Left renal cortex interstitium (tissue), 4 donors: ENCODE measurements at regions not wholly inside any gene's neighbourhood (a gene's known extent, or its start where the extent isn't known, plus 50 kb on each side); places are given as distances from the start of the nearest gene placed in this dataset.
"Not testable (repeated sequence)": the region's sequence is repeated elsewhere in the genome, so short reads cannot be mapped to it uniquely, and the experiment has no call there.

Experiments
- DNase-seq, 4 donors: peaks; one replicate each; pipeline ENCODE4 v3.0.0-alpha.2; 2013; ENCODE audit warnings: low read depth in 4 of 4, low spot score in 2 of 4, missing footprints in 1 of 4

DNA sequence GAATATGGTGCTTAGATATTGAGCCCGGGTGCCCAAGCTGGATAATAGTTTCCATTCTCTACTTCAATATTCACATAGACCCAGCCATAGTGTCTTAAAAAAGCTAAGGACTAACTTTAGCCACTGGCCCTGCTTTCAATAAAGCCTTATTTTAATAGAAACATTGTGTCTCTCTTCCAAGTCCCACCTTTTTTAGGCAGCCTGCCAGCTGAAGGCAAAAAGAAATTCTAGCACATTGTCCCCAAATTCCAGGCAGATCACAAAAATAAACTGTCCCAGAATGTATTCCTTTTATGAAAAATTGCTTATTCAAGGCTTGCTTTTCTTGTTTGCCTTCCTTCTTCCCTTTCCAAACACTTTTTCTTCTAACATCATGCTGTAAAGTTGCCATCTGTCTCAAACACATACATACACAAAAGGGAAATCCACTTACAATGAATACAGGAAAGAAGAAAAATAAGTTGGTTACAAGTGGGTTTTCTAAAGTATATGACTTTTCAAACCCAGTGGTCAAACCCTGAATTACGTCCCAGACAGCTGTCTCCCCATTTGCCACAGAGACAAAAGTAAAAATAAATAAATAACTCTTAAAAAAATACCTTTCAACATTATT lies 778.5 kb downstream of the BCL11A start:
- DNase-seq: no peak

DNA sequence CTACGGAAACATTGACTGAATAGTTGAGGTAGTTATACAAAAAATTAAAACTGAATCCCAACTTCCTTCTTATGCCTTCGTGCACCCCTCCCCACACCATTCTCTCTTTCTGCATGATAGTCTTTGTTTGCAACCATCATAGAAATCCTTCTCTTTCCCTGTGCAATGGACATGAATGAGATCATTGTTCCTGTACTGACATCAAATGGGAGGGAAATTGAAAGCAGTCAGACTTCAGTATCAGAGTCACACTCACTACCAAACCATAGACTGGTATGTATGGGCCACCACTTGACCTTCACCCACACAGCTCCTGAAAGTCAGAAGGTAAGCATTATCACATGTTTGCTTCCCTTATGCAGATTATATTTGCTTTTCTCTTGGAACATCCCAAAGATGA lies 782.8 kb downstream of the BCL11A start:
- no peak for DNase-seq

DNA sequence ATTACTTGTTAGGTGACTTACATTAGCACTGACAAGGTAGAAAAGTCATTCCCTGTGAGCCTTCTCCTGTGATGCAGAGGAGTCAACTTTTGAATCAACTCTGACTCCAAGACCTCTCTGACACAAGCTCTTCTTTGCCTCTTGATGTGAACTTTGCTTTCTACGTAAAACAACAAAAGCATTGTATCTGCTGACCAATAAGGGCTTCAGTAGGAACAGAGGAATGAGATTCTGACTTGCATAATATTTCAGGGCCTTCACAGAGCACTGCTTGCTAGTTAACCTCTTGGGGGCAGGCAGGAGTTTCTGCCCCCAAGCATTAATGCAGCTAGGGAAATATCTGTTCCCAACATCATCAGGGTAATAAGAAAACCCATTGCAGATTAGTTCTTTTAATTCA lies 791.5 kb downstream of the BCL11A start:
- no peak for DNase-seq

DNA sequence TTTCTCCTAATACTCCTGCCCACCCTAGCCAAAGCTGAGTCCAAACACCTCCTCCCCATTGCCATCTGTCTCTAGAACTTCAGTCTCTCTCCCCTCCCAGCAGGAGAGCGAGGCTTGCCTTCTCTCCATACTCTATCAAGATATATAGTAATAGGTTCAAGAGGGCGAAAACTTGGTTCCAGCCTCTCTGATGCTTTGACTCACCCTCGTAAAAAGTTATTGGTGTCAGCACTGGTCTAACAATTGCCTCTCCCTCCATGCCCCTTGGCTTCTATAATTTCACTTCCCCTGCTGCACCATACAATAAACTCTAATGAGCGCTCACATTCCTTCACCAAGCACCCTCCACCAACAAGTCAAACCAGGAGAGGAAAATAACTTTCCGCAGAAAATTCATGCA lies 797.3 kb downstream of the BCL11A start:
- DNase-seq: peak; percentile 7 to 36 (median 18)

DNA sequence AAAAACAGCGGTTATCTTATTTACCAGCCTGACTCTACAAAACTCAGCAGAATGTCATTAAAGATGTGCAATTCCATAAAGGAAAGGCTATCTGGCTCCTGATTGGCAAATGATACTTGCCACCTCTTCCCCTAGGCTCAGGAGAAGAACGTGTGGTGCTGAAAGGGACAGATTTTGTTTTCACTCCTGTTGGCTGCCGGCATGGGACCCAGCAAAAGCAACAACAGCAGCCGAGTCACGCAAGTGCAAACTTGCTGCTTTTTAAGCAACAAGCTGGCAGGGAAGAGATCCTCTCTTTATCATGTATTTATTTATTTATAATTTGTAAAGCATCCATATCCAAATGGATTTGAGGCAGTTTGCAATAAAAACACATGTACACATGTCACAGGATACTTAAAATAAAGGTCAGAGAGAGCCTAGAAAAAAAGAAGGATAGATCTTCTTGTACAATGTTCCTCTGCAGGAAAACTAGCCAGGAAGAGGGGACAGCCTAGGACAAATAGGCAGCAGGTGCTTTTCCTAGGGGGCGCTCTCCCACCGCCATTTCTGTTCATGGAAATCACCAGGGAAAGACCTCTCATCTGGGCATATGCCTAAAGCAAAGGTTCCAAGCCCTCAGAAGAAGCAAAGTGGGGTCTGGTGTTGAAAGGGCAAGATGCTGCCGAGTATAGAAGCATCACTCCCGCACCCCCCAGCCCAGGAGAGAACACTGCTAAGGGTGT lies 799.3 kb downstream of the BCL11A start:
- DNase-seq: no peak

DNA sequence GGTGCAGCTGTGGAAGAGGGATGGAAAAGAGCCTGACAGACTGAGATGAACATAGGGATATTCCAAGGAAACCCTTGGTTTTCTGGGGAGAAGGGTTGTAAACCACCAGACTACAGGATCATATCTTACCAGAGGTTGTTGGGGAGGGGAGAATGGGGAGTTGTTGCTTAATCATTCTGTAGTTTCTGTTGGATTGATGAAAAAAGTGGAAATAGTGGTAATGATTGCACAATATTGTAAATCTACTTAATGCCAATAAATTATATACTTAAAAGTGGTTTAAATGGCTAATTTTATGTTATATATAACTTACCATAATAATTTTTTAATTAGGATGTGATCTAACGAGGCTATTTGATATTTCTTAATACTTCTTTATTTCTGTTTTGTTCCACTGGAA lies 800.9 kb downstream of the BCL11A start:
- DNase-seq: no peak

DNA sequence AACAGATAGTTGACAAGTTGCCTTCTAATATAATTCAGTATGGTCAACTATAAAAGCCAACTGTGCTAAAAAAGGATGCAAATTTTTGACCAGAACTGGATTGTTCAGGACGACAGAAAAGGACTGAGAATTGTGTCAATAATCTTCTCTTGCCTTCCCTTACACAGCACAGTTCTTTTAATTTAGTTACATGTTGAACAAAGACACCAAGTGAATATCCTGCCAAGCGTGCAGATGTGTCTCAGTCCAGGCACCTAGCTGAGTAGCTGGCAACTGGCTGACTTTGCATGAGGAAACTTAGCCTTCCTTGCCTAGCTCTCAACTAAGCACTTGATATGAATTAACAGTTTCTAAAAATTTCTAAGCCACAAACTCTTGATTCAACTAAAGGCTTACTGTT lies 801.4 kb downstream of the BCL11A start:
- no peak for DNase-seq

DNA sequence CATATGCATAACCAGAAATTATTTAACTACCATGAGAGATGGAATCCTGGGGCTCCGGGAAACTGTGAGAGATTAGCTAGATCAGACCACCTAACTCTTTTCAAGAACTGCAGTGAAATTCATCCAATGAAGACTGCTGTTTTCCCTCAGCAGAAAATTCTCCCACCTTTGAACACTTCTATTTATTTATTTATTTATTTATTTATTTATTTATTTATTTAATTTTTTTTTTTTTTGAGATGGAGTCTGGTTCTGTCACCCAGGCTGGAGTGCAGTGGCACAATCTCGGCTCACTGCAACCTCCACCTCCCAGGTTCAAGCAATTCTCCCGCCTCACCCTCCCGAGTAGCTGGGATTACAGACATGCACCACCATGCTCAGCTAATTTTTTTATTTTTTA lies 802.2 kb downstream of the BCL11A start:
- DNase-seq: not testable (repeated sequence)

DNA sequence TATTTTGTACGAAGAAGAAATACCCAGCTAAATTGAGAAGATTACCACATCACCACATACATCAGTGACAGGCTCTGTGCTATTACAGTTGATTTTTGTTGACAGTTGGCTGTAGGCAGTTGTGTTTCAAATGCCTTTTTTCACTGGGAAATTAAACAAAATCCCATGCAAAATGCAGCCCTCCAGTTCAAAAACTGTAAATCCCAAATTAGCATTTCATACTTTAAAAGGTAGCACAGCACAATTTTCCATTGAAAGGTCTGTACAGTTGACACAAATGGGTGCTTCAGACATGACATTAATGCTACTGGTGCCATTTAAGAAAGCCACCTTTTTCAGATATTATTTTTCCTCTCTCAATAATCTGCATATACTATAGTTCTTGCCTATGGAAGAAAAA lies 807.2 kb downstream of the BCL11A start:
- no peak for DNase-seq

DNA sequence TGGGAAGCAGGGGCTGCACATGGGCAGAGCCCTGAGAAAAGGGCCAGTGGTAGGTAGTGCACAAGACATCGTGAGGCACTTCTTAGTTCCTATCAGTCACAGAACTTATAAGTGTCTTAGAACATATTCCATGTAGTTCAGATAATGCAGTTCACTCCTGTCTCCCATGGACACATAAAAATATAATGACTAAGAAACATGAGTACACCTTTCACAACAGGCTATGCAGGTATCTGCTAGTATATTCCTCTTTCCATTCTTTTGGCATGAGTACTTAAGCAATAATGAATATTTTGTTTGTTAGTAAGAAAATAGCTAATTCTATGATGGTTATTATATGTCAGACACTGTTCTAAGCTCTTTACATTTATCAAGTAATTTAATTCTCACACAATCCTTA lies 808.4 kb downstream of the BCL11A start:
- DNase-seq: no peak

DNA sequence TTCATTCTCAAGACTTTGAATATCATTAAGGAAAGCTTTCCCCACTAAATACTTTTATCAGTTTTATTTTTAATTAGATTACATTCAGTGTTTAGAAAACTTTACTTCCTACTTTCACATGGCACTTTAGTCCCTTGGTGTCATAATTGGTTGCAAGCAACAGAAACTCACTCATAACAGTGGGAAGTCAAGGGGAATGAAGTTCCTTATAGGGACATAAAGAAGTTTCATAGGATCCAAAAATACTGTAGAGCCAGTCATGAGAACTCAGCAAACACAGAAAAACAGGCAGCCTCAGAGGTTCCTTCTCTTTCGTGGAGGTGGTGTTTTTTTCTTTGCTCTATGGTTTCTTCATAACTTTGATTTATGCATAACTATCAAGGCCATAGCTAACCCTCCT lies 809.0 kb downstream of the BCL11A start:
- DNase-seq: no peak

DNA sequence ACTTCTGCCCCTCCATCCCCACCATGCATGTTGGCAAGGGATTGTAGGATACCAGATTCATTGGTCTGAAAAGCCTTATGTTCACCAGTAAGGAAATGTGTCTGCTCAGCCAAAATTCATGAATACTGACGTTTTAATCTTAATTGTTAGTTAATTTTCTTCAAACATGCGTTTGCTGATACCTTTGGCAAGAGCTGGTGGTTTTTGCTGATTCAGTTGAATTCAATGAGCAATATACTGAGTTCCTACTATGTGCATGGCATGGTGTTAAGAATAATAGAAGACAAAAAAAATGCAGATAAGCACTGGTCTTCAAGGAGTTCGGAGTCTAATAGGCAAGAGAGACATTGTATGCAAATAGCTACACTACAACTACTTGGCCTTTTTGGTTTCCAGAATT lies 811.6 kb downstream of the BCL11A start:
- no peak for DNase-seq

DNA sequence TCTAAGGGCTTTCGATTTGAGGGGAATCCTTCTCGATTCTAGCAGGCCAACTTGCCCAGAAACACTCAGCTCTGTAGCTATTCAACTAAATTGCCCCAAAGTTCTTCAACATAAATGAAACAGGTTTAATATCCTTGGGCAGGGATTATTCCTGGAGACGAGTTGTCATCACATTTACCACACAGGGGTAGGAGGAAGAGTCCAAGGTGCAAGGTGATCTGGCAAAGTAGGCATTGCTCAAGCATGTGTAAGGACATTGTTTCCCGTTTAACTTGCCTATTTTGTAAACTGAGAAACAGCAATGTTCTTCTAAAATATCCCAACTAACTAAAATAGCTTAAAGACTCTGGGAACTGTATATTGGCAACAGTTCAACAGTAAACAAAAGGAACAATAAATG lies 814.3 kb downstream of the BCL11A start:
- no peak for DNase-seq

DNA sequence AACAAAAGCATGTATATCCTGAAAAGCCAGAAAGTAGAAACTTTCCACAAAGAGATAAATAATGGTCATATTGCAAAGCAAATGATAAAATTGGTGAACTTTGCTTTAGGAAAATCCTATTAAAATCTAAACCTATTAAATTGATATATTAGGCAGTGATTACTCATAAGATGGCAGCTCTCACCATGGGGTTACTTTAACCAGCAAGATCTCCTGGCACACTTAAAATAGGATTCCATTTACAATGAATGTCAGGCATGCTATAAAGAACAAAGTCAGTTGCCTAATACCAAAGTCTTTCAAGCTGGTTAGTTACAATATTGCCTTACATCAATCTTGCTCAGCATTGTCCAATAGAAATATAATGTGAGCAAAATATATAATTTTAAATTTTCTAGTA lies 816.2 kb downstream of the BCL11A start:
- DNase-seq: no peak

DNA sequence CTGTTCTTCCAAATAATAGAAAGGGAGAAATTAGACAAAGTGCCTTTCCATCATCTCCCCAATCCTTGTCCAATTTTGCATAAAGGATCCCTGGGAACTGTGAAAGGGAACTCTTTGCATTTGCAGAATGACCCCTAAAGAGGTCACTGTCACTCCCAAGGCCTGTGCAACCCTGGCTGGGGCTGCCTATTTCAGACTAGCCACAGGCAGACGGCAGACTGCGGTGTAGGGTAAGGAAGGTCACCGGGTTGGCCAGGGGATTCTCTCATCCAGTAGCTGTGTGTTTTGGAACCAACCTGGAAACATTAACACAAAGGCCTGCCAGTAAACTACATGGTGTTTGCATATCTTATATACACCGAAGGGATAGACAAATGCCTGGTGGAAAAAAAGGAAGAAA lies 818.7 kb downstream of the BCL11A start:
- no peak for DNase-seq

DNA sequence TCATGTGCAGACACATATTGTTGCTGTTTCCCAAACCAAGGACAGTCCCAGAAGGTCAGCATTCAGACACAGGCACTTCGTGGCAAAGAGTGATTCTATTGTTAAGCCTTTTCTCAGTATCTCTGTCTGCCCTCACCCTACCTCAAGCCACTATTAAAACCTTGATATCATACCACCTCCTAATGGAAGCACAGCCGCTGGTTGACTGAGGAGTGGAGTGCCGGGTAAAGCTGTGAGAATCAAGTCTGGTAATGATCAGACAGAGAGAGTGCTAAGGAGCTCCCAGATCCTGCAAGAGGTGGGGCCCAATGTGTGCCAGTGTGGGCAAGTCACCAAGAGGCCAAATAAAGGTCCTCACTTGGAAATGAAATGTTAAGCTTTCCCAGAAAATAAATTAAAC lies 819.5 kb downstream of the BCL11A start:
- DNase-seq: no peak

DNA sequence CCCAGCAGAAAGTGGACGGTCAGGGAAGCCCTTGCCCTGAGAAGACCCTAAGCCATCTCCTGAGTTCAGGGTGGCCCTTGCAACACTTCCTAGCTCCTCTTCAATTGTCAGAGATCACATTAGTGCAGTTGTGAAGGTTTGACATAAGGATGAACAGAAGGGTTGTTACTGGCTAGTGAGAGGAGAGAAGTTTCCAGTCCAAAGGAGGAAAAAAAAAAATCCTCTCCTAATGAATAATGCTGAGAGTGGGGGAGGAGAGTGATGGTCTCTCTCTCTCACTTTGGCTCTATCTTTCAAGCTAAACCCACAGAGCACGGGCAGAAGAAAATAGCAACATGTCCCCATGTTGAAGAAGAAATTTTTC lies 819.9 kb downstream of the BCL11A start:
- DNase-seq: no peak

DNA sequence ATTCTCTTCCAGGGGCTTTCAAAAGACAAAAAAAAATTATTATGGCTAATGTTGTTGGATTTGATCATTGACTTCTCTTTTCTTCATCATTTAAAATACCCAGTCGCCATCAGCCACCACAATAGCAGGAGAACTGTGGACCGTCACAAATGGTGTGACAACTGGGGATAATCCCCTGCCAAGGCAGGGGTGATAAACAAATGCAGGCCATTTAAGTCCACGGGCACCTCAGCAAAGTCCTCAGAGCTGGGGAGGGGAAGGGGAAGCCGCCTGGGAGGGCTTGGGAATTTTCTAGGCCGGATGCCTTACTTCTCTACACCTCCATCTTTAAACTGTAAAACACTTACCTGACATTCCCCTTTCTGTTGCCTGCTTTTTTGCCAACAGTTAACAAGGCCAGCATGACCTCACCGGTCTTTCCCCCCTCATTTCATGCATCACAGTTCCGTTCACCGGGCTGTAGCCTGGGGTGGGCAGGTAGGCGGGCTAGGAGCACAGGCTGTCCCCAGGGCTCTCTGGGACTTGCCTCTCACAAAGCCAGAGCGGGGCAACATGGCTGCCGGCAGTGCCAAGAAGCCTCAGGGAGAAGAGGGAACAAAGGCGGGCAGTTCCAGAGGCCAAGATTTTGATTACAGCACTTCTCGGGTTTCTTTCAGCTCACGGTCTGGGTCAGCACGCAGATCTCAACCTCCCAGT lies 820.4 kb downstream of the BCL11A start:
- no peak for DNase-seq

DNA sequence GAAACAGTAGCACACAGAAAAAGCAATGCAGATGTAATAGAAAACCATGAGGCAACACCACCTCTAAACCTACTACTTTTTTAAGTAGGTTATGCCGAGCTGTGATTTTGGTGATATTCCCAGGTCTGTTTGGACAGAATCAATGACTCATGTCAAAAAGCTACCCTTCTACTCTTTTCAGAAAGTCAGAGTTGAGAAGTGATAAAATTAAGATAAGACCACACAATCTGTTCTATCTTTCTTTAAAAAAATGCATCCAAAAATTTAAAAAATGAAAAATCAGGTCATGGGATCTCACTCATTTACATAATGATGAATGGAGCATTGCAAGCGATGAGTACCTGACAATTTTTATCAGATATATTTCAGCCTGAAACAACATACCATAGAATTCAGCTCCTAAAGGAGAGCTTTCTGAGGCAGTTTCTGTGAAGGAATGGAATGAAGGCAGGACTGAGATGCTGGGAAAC lies 826.3 kb downstream of the BCL11A start:
- no peak for DNase-seq

DNA sequence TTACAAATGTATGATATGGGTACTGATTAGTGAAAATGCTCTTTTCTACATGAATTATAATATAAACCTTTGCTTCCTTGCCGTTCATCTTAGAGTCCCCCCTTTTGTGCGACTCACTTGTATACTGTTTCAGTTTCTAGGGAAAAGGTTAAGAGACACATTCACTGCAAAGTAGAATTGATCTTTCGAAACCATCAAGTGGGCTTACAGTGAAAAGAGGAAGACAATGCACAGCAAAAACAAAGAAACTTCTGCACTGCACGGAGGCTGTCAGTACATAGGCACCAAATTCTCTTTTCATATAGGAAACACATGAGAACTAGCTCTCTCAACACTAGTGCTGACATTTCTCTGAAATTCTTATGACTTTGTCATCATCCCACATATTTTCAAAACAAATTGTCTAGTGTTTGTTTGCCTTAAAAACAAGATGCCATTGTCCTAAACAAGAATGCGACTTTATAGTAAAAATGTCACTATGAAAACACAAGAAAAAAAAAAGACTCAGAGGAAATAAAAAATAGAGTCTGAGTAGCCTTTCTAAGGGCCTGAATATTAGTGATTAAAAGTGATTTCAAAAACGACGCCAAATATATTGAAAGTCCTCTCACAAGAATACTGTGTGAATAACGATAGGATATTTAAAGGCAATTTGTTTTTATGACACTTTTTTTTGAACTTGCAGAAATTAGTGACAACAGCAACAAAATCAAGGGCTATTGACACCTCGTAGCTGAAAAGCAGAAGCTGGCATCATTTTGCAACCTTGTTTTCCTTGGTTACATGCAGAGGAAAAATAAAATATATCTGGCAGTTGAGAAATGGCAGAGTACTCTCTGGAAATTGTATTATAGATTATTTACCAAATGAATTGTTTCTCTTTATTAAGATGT lies 827.0 kb downstream of the BCL11A start:
- no peak for DNase-seq

DNA sequence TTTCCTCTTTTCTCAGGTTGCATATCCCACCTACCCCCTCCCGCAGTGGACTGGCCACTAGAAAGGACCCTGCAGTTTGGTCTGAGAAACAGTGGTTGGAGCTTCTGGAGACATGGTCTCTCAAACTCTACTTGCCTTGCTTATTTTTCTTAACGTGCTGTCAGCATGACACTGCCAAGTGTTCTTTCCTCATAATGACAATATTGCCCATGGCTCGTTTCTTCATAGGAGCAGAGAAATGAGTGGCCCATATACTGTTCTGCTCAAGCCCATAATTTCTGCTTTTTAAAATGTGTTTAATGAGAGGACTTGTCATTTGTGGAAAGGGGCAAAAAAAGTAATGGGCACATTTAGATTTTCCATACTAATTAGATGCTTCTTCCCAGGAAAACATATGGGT lies 828.7 kb downstream of the BCL11A start:
- DNase-seq: no peak
